DND-41 (cell line): ENCODE measurements at regions not wholly inside any gene's neighbourhood (a gene's known extent, or its start where the extent isn't known, plus 50 kb on each side); places are given as distances from the start of the nearest gene placed in this dataset.

ENCODE experiments used
- ATAC-seq: fragments of 200-7000 bp; cut with Tn5 transposase; 3 replicates; pipeline ENCODE4 v1.9.1; 2021; ENCODE audit warnings: low read depth; ENCODE audit not compliant: insufficient read depth
- DNase-seq: peaks from one replicate; pipeline ENCODE4 v3.0.0-alpha.2; 2020
- H2AFZ ChIP-seq: 2 replicates; pipeline ENCODE4 v1.6.0; 2012; ENCODE audit warnings: low read depth, low read length
- H3K27ac ChIP-seq: 2 replicates; pipeline ENCODE4 v1.5.1; 2012; ENCODE audit warnings: low read length, inconsistent platforms
- H3K27me3 ChIP-seq: fragments of 200-600 bp; sonication (generic); 2 replicates; pipeline ENCODE4 v1.6.0; 2012; ENCODE audit warnings: low read length, mild to moderate bottlenecking, inconsistent platforms; ENCODE audit not compliant: insufficient read depth, poor library complexity
- H3K36me3 ChIP-seq: 2 replicates; pipeline ENCODE4 v1.5.1; 2012; ENCODE audit warnings: low read length, inconsistent platforms; ENCODE audit not compliant: insufficient read depth
- H3K4me1 ChIP-seq: 2 replicates; pipeline ENCODE4 v1.5.1; 2012; ENCODE audit warnings: mild to moderate bottlenecking, low read length; ENCODE audit not compliant: insufficient read depth
- H3K4me2 ChIP-seq: 2 replicates; pipeline ENCODE4 v1.6.0; 2012; ENCODE audit warnings: mild to moderate bottlenecking, moderate library complexity, low read length, inconsistent platforms; ENCODE audit not compliant: insufficient read depth
- H3K4me3 ChIP-seq, 2 experiments: fragments of 200-600 bp in 1 of 2; shearing (Covaris generic) in 1 of 2; 2 replicates each; pipeline ENCODE4 v1.5.1; 2012 to 2016; ENCODE audit warnings: inconsistent platforms in 2 of 2, low read length in 2 of 2, mild to moderate bottlenecking in 2 of 2, low read depth in 1 of 2, moderate library complexity in 1 of 2
- H3K79me2 ChIP-seq: 2 replicates; pipeline ENCODE4 v1.6.0; 2012; ENCODE audit warnings: low read length, inconsistent platforms; ENCODE audit not compliant: insufficient read depth
- H3K9ac ChIP-seq: 2 replicates; pipeline ENCODE4 v1.6.0; 2012; ENCODE audit warnings: low read depth, mild to moderate bottlenecking, inconsistent platforms, low read length, moderate library complexity
- H3K9me3 ChIP-seq: 2 replicates; pipeline ENCODE4 v1.5.1; 2012; ENCODE audit warnings: low read length, moderate library complexity, mild to moderate bottlenecking, inconsistent platforms; ENCODE audit not compliant: insufficient read depth, severe bottlenecking
- H4K20me1 ChIP-seq: 2 replicates; pipeline ENCODE4 v1.6.0; 2012; ENCODE audit warnings: low read length; ENCODE audit not compliant: insufficient read depth
- CTCF ChIP-seq: IDR thresholded peaks from 2 replicates; pipeline ENCODE4 v1.5.1; 2012; ENCODE audit warnings: borderline replicate concordance, low read length, moderate library complexity, mild to moderate bottlenecking; ENCODE audit not compliant: poor library complexity, severe bottlenecking; ENCODE audit errors: extremely low read depth
- EZH2 ChIP-seq: IDR thresholded peaks from 3 replicates; pipeline ENCODE4 v1.6.1; 2012; ENCODE audit warnings: borderline replicate concordance, low read depth, mild to moderate bottlenecking, moderate library complexity, low read length, inconsistent platforms; ENCODE audit not compliant: severe bottlenecking

GRCh38 chr12:46921764-46922133, 96.0 kb upstream of the SLC38A4 start:
- H4K20me1 ChIP-seq: no peaks in the 10 kb centered on the region
- no peaks in the 10 kb centered on the region for H3K79me2 ChIP-seq
- no peaks in the 10 kb centered on the region for H3K4me1 ChIP-seq
- no peak overlapping the region for H3K27ac ChIP-seq
- no peaks in the 10 kb centered on the region for H3K9me3 ChIP-seq
- H3K9ac ChIP-seq: no peak overlapping the region
- H3K36me3 ChIP-seq: no peaks in the 10 kb centered on the region
- TF ChIP-seq EZH2: no peak
- no peak for TF ChIP-seq CTCF
- no peak overlapping the region for H2AFZ ChIP-seq
- H3K4me2 ChIP-seq: no peak overlapping the region
- ATAC-seq: no peak
- no peak overlapping the region for H3K4me3 ChIP-seq
- DNase-seq: no peak
- H3K27me3 ChIP-seq: no peaks in the 10 kb centered on the region

GRCh38 chr12:46926526-46926925, 100.7 kb upstream of the SLC38A4 start:
- no peaks in the 10 kb centered on the region for H3K27me3 ChIP-seq
- no peaks in the 10 kb centered on the region for H3K79me2 ChIP-seq
- H4K20me1 ChIP-seq: no peaks in the 10 kb centered on the region
- TF ChIP-seq CTCF: no peak
- no peak for TF ChIP-seq EZH2
- H3K27ac ChIP-seq: no peak overlapping the region
- no peak overlapping the region for H3K4me2 ChIP-seq
- H2AFZ ChIP-seq: no peak overlapping the region
- H3K36me3 ChIP-seq: no peaks in the 10 kb centered on the region
- no peak for ATAC-seq
- no peak overlapping the region for H3K9ac ChIP-seq
- DNase-seq: no peak
- no peak overlapping the region for H3K4me3 ChIP-seq
- H3K4me1 ChIP-seq: no peaks in the 10 kb centered on the region
- H3K9me3 ChIP-seq: no peaks in the 10 kb centered on the region

GRCh38 chr12:46930101-46930500, 104.3 kb upstream of the SLC38A4 start:
- H3K79me2 ChIP-seq: no peaks in the 10 kb centered on the region
- H3K4me2 ChIP-seq: no peak overlapping the region
- H3K9ac ChIP-seq: no peak overlapping the region
- no peaks in the 10 kb centered on the region for H3K36me3 ChIP-seq
- no peaks in the 10 kb centered on the region for H4K20me1 ChIP-seq
- no peak overlapping the region for H3K4me3 ChIP-seq
- no peak overlapping the region for H3K27ac ChIP-seq
- TF ChIP-seq CTCF: no peak
- no peak for TF ChIP-seq EZH2
- no peaks in the 10 kb centered on the region for H3K4me1 ChIP-seq
- ATAC-seq (no peak), DNase-seq (no peak)
- no peaks in the 10 kb centered on the region for H3K27me3 ChIP-seq
- no peak overlapping the region for H2AFZ ChIP-seq
- peaks cover 2% of the 10 kb centered on the region for H3K9me3 ChIP-seq

- H3K9ac ChIP-seq: no peak overlapping the region
- H2AFZ ChIP-seq: no peak overlapping the region
- H3K4me1 ChIP-seq: no peaks in the 10 kb centered on the region
- DNase-seq: peak; percentile 9
- no peaks in the 10 kb centered on the region for H3K79me2 ChIP-seq
- H3K36me3 ChIP-seq: no peaks in the 10 kb centered on the region
- no peak overlapping the region for H3K4me3 ChIP-seq
- H3K27ac ChIP-seq: no peak overlapping the region
- no peaks in the 10 kb centered on the region for H3K27me3 ChIP-seq
- TF ChIP-seq CTCF (peak; percentile 68), EZH2 (no peak)
- peaks cover 2% of the 10 kb centered on the region for H3K9me3 ChIP-seq
- H3K4me2 ChIP-seq: no peak overlapping the region
- H4K20me1 ChIP-seq: no peaks in the 10 kb centered on the region
- ATAC-seq: peak; percentile 58; the same call in 2 of the 3 replicates
Observed at GRCh38 chr12:46933947-46934346, 108.2 kb upstream of the SLC38A4 start.
